ENCODE measurements at regions not wholly inside any gene's neighbourhood (a gene's known extent, or its start where the extent isn't known, plus 50 kb on each side); places are given as distances from the start of the nearest gene placed in this dataset.
A peak's percentile ranks its signal among the peaks of the same experiment; 100 is the strongest.
"Not testable (repeated sequence)": the region's sequence is repeated elsewhere in the genome, so short reads cannot be mapped to it uniquely, and the experiment has no call there.

- Mint-ChIP-seq H3K27ac (no peak overlapping the region), H3K27me3 (peaks cover 29% of the 10 kb centered on the region), H3K9me3 (peaks cover 13% of the 10 kb centered on the region), H3K4me3 (no peak overlapping the region), H3K36me3 (no peaks in the 10 kb centered on the region), H3K4me1 (peaks cover 68% of the 10 kb centered on the region)
- ATAC-seq = peak; percentile 76
These were observed 64.7 kb downstream of the DHCR7 start for GRCh38 chr11:71383461-71383860.

- Mint-ChIP-seq H3K36me3 (no peaks in the 10 kb centered on the region), H3K4me3 (peak overlapping the region; percentile 10), H3K4me1 (peaks cover 56% of the 10 kb centered on the region), H3K9me3 (peaks cover 9% of the 10 kb centered on the region), H3K27ac (peak overlapping the region; percentile 34), H3K27me3 (peaks cover 14% of the 10 kb centered on the region)
- peak; percentile 84 for ATAC-seq
These were observed 66.2 kb downstream of the DHCR7 start for GRCh38 chr11:71381781-71382505.

GRCh38 chr11:71379701-71380100 lies 68.5 kb downstream of the DHCR7 start:
- Mint-ChIP-seq H3K27me3 (no peaks in the 10 kb centered on the region), H3K36me3 (no peaks in the 10 kb centered on the region), H3K4me3 (no peak overlapping the region), H3K9me3 (peaks cover 12% of the 10 kb centered on the region), H3K27ac (no peak overlapping the region), H3K4me1 (peaks cover 38% of the 10 kb centered on the region)
- no peak for ATAC-seq

GRCh38 chr11:71373791-71374454 lies 74.3 kb downstream of the DHCR7 start:
- Mint-ChIP-seq H3K27me3 (peaks cover 17% of the 10 kb centered on the region), H3K4me3 (peak overlapping the region; percentile 21), H3K4me1 (peaks cover 40% of the 10 kb centered on the region), H3K9me3 (peaks cover 5% of the 10 kb centered on the region), H3K27ac (no peak overlapping the region), H3K36me3 (no peaks in the 10 kb centered on the region)
- ATAC-seq = peak; percentile 86

- no peak overlapping the region for H3K27ac Mint-ChIP-seq
- no peak overlapping the region for H3K4me3 Mint-ChIP-seq
- peaks cover 40% of the 10 kb centered on the region for H3K4me1 Mint-ChIP-seq
- H3K36me3 Mint-ChIP-seq = no peaks in the 10 kb centered on the region
- H3K27me3 Mint-ChIP-seq = peaks cover 27% of the 10 kb centered on the region
- peaks cover 3% of the 10 kb centered on the region for H3K9me3 Mint-ChIP-seq
- ATAC-seq = no peak
These were observed 75.2 kb downstream of the DHCR7 start for GRCh38 chr11:71372693-71373657.

- ATAC-seq = no peak
- Mint-ChIP-seq H3K4me3 (no peak overlapping the region), H3K4me1 (peaks cover 34% of the 10 kb centered on the region), H3K36me3 (no peaks in the 10 kb centered on the region), H3K27me3 (peaks cover 33% of the 10 kb centered on the region), H3K9me3 (peaks cover 3% of the 10 kb centered on the region), H3K27ac (no peak overlapping the region)
These were observed 76.5 kb downstream of the DHCR7 start for GRCh38 chr11:71371674-71372069.

- Mint-ChIP-seq H3K4me1 (peaks cover 34% of the 10 kb centered on the region), H3K4me3 (no peak overlapping the region), H3K27me3 (peaks cover 33% of the 10 kb centered on the region), H3K36me3 (no peaks in the 10 kb centered on the region), H3K9me3 (peaks cover 1% of the 10 kb centered on the region), H3K27ac (no peak overlapping the region)
- no peak for ATAC-seq
These were observed 77.1 kb downstream of the DHCR7 start for GRCh38 chr11:71370895-71371673.

GRCh38 chr11:71370020-71370747 lies 78.0 kb downstream of the DHCR7 start:
- Mint-ChIP-seq H3K27ac (no peak overlapping the region), H3K9me3 (no peaks in the 10 kb centered on the region), H3K27me3 (peaks cover 33% of the 10 kb centered on the region), H3K36me3 (no peaks in the 10 kb centered on the region), H3K4me3 (no peak overlapping the region), H3K4me1 (peaks cover 34% of the 10 kb centered on the region)
- ATAC-seq = no peak

- Mint-ChIP-seq H3K9me3 (no peaks in the 10 kb centered on the region), H3K27ac (no peak overlapping the region), H3K4me1 (peaks cover 32% of the 10 kb centered on the region), H3K27me3 (peaks cover 33% of the 10 kb centered on the region), H3K4me3 (no peak overlapping the region), H3K36me3 (no peaks in the 10 kb centered on the region)
- ATAC-seq = no peak
These were observed 78.8 kb downstream of the DHCR7 start for GRCh38 chr11:71369411-71369810.

- H3K36me3 Mint-ChIP-seq = no peaks in the 10 kb centered on the region
- ATAC-seq = no peak
- H3K27me3 Mint-ChIP-seq = peaks cover 33% of the 10 kb centered on the region
- no peak overlapping the region for H3K4me3 Mint-ChIP-seq
- no peaks in the 10 kb centered on the region for H3K9me3 Mint-ChIP-seq
- H3K4me1 Mint-ChIP-seq = peaks cover 27% of the 10 kb centered on the region
- no peak overlapping the region for H3K27ac Mint-ChIP-seq
These were observed 79.2 kb downstream of the DHCR7 start for GRCh38 chr11:71368966-71369365.

- H3K9me3 Mint-ChIP-seq = no peaks in the 10 kb centered on the region
- no peak overlapping the region for H3K27ac Mint-ChIP-seq
- peaks cover 33% of the 10 kb centered on the region for H3K27me3 Mint-ChIP-seq
- no peaks in the 10 kb centered on the region for H3K36me3 Mint-ChIP-seq
- no peak overlapping the region for H3K4me3 Mint-ChIP-seq
- peaks cover 15% of the 10 kb centered on the region for H3K4me1 Mint-ChIP-seq
- no peak for ATAC-seq
These were observed 80.4 kb downstream of the DHCR7 start for GRCh38 chr11:71367756-71368155.

- not testable (repeated sequence) for ATAC-seq, H3K4me3 Mint-ChIP-seq, H3K9me3 Mint-ChIP-seq, H3K27ac Mint-ChIP-seq, H3K36me3 Mint-ChIP-seq
- Mint-ChIP-seq H3K27me3 (peaks cover 33% of the 10 kb centered on the region), H3K4me1 (peaks cover 11% of the 10 kb centered on the region)
These were observed 80.9 kb downstream of the DHCR7 start for GRCh38 chr11:71367276-71367675.

- no peaks in the 10 kb centered on the region for H3K9me3 Mint-ChIP-seq
- no peak overlapping the region for H3K27ac Mint-ChIP-seq
- H3K4me3 Mint-ChIP-seq = no peak overlapping the region
- peaks cover 33% of the 10 kb centered on the region for H3K27me3 Mint-ChIP-seq
- no peak for ATAC-seq
- H3K36me3 Mint-ChIP-seq = no peaks in the 10 kb centered on the region
- peaks cover under 1% of the 10 kb centered on the region for H3K4me1 Mint-ChIP-seq
These were observed 82.1 kb downstream of the DHCR7 start for GRCh38 chr11:71366076-71366475.

- Mint-ChIP-seq H3K27ac (no peak overlapping the region), H3K27me3 (peaks cover 29% of the 10 kb centered on the region), H3K4me1 (no peaks in the 10 kb centered on the region), H3K36me3 (no peaks in the 10 kb centered on the region), H3K9me3 (no peaks in the 10 kb centered on the region), H3K4me3 (no peak overlapping the region)
- no peak for ATAC-seq
These were observed 82.6 kb downstream of the DHCR7 start for GRCh38 chr11:71365626-71366025.

All from stimulated activated memory B cell treated with anti-CD40 and anti-IgM and Interleukin-4, amounts not matched to agents 10 μg/mL and 1 μg/mL and 100 μg/mL, for 72 hours (primary cell).